Loucy (cell line): ENCODE measurements at regions not wholly inside any gene's neighbourhood (a gene's known extent, or its start where the extent isn't known, plus 50 kb on each side); places are given as distances from the start of the nearest gene placed in this dataset.

Experiments
- H2AFZ ChIP-seq: fragments of 200-600 bp; sonication (generic); 2 replicates; pipeline ENCODE4 v1.6.0; 2016; ENCODE audit warnings: antibody characterized with exemption, mild to moderate bottlenecking, low read length, moderate library complexity
- H3F3A ChIP-seq: fragments of 200-600 bp; 2 replicates; pipeline ENCODE4 v1.6.0; 2016; ENCODE audit warnings: antibody characterized with exemption, low read depth, mild to moderate bottlenecking
- H3K27me3 ChIP-seq: fragments of 200-600 bp; sonication (generic); 2 replicates; pipeline ENCODE4 v1.6.1; 2014; ENCODE audit warnings: low read length, mild to moderate bottlenecking; ENCODE audit not compliant: insufficient read depth, poor library complexity, severe bottlenecking
- H3K36me3 ChIP-seq: fragments of 200-600 bp; sonication (generic); 2 replicates; pipeline ENCODE4 v1.6.1; 2016; ENCODE audit warnings: low read length; ENCODE audit not compliant: insufficient read depth
- H3K4me1 ChIP-seq: fragments of 200-600 bp; sonication (generic); 2 replicates; pipeline ENCODE4 v1.5.1; 2014; ENCODE audit warnings: low read length, mild to moderate bottlenecking; ENCODE audit not compliant: insufficient read depth, poor library complexity, severe bottlenecking
- H3K4me2 ChIP-seq: fragments of 200-600 bp; sonication (generic); 2 replicates; pipeline ENCODE4 v1.6.0; 2014; ENCODE audit warnings: antibody characterized with exemption, low read length, low read depth, mild to moderate bottlenecking; ENCODE audit not compliant: poor library complexity, severe bottlenecking
- H3K4me3 ChIP-seq: fragments of 200-600 bp; sonication (generic); 2 replicates; pipeline ENCODE4 v1.5.1; 2014; ENCODE audit warnings: low read length, mild to moderate bottlenecking, mixed read lengths; ENCODE audit not compliant: poor library complexity, severe bottlenecking
- H3K79me2 ChIP-seq: fragments of 200-600 bp; sonication (generic); 2 replicates; pipeline ENCODE4 v1.6.1; 2014; ENCODE audit warnings: low read length; ENCODE audit not compliant: insufficient read depth
- H3K9ac ChIP-seq: fragments of 200-600 bp; sonication (generic); 2 replicates; pipeline ENCODE4 v1.6.0; 2014; ENCODE audit warnings: mild to moderate bottlenecking, low read depth, low read length, moderate library complexity; ENCODE audit not compliant: poor library complexity, severe bottlenecking
- H3K9me2 ChIP-seq: fragments of 200-600 bp; sonication (generic); replicated peaks from 2 replicates; pipeline ENCODE4 v1.6.1; 2016; ENCODE audit warnings: low read depth, low read length, mixed read lengths
- H3K9me3 ChIP-seq: fragments of 200-600 bp; sonication (generic); 2 replicates; pipeline ENCODE4 v1.6.1; 2014; ENCODE audit warnings: mild to moderate bottlenecking, antibody characterized with exemption, low read length, low read depth; ENCODE audit not compliant: insufficient read depth
- H4K20me1 ChIP-seq: fragments of 200-600 bp; sonication (generic); 2 replicates; pipeline ENCODE4 v1.6.0; 2014; ENCODE audit warnings: antibody characterized with exemption, low read length, mild to moderate bottlenecking; ENCODE audit not compliant: insufficient read depth, poor library complexity, severe bottlenecking
- CTCF ChIP-seq: fragments of 200-600 bp; sonication (generic); conservative IDR thresholded peaks from 2 replicates; pipeline ENCODE4 v1.5.1; 2014; ENCODE audit warnings: mild to moderate bottlenecking, antibody characterized with exemption, low read length
- EZH2phosphoT487 ChIP-seq: fragments of 200-600 bp; IDR thresholded peaks from 2 replicates; pipeline ENCODE4 v1.6.1; 2018; ENCODE audit warnings: antibody characterized with exemption, mild to moderate bottlenecking, moderate library complexity, borderline replicate concordance

- Histone ChIP-seq H3K36me3 (no peaks in the 10 kb centered on the region), H4K20me1 (no peaks in the 10 kb centered on the region), H3F3A (no peaks in the 10 kb centered on the region), H3K4me1 (no peaks in the 10 kb centered on the region), H2AFZ (no peak overlapping the region), H3K79me2 (no peaks in the 10 kb centered on the region), H3K27me3 (no peaks in the 10 kb centered on the region), H3K9ac (no peak overlapping the region), H3K4me3 (no peak overlapping the region), H3K4me2 (no peak overlapping the region), H3K9me3 (no peaks in the 10 kb centered on the region), H3K9me2 (no peaks in the 10 kb centered on the region)
- TF ChIP-seq CTCF: no peak
- no peak for TF ChIP-seq EZH2phosphoT487
These were observed 106.9 kb upstream of the PTGFR start for GRCh38 chr1:78383923-78384322.

GRCh38 chr1:78385744-78386462 lies 104.9 kb upstream of the PTGFR start:
- Histone ChIP-seq H3K4me2 (no peak overlapping the region), H3K9ac (no peak overlapping the region), H3K4me1 (no peaks in the 10 kb centered on the region), H4K20me1 (no peaks in the 10 kb centered on the region), H3K27me3 (no peaks in the 10 kb centered on the region), H3K4me3 (no peak overlapping the region), H3K36me3 (no peaks in the 10 kb centered on the region), H3F3A (no peaks in the 10 kb centered on the region), H3K9me3 (no peaks in the 10 kb centered on the region), H3K79me2 (no peaks in the 10 kb centered on the region), H3K9me2 (no peaks in the 10 kb centered on the region), H2AFZ (no peak overlapping the region)
- TF ChIP-seq EZH2phosphoT487 (no peak), CTCF (no peak)

GRCh38 chr1:78387201-78387600 lies 103.6 kb upstream of the PTGFR start:
- Histone ChIP-seq H3K79me2 (no peaks in the 10 kb centered on the region), H3K27me3 (no peaks in the 10 kb centered on the region), H3K9ac (no peak overlapping the region), H3K4me3 (no peak overlapping the region), H2AFZ (no peak overlapping the region), H3K36me3 (no peaks in the 10 kb centered on the region), H4K20me1 (no peaks in the 10 kb centered on the region), H3K4me1 (no peaks in the 10 kb centered on the region), H3F3A (no peaks in the 10 kb centered on the region), H3K4me2 (no peak overlapping the region), H3K9me2 (no peaks in the 10 kb centered on the region), H3K9me3 (no peaks in the 10 kb centered on the region)
- no peak for TF ChIP-seq CTCF
- no peak for TF ChIP-seq EZH2phosphoT487
